Activated naive CD4-positive, alpha-beta T cell treated with Interleukin-2 at 50 U/mL for 16 hours (primary cell): ENCODE measurements at regions not wholly inside any gene's neighbourhood (a gene's known extent, or its start where the extent isn't known, plus 50 kb on each side); places are given as distances from the start of the nearest gene placed in this dataset.

Experiments
- DNase-seq: peaks from one replicate; pipeline ENCODE4 v3.0.0-alpha.2; 2020

DNA sequence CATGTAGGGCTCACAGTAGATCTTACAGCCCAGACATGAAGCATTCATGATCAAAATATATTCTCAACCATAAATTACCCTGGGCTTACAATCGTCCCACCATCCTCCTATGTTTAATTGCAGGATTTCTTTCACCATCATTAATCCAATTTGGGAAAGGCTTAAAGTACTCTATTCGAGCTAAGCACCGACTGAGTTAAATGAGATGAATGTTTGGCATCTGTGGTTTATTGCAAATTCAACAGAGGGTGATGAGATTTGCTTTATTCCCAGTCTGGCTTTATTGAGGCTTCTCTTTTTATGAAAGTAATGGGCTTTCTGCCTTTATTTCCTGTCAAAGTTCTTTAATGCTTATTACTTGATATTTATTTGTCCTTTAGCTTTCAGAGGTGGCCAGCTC is 159.0 kb downstream of the METTL4 start:
- DNase-seq: no peak

DNA sequence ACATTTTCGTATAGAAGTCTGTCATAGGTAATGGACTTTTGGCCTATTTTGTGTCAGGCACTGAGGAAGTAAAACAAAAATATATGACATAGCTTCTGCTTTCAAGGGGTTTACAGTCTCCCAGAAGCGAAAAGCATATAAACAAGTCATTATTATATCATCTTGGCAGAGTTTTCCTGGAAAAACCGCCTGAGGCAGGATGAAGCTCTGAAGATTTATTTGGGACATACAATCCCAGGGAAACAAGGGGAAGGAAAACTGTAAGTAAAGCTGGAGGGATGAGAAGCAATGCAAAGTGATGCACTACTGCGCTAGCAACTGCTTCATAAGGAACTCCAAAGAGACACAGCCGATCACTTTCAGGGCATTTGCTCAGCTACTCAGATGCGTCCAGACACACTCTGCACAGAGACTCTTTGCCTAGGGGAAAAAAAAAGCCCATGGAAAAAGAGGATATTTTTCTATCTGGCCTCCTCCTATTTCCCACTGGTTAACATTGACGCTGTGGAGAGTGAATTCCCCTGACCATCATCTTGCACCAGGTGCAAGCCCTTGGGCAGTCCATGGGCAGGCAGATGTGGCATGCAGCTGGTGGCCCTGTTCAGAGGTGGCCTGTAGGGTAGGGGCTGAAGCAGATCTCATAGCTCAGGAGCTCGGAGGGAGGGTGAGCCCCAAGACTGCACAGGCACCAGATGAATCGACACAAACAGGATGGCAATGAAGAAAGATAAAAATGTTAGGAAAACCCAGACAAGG is 158.1 kb downstream of the METTL4 start:
- no peak for DNase-seq

DNA sequence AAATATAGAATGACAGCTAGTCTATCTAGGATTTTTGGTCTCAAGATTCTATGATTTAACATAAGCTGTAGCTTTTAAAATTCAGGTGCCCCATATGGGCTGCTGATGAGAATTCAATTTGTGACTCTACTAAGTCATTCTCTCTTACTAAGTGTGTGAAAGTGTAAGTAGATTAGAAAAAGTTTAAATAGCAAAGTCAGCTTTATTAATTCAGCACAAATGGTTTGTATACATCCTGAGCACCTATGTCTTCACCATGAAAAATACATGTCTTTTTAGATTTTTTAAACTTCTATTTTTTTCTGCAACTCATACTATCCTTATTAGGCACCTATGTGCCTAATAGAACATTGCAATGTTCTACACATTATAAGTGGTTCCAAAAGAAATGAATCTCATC is 157.1 kb downstream of the METTL4 start:
- DNase-seq: no peak

DNA sequence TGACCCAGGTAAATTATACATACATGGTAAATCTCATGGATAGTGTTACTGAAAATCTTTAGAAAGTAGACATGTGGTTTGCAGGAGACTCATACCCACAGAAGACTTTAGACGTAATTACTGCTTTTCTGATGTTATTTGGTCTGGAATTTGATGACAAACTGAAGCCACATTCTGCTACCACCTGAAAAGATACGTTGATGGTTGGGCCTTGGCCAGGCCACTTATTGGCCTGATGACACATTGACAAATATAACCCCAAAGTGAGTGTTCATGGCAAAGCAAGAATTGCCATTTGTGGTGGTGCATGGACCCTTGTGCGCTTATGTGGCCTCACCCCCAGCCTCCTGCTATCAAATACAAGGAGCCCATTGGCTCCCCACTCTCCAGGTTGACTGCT is 155.6 kb downstream of the METTL4 start:
- DNase-seq: no peak

DNA sequence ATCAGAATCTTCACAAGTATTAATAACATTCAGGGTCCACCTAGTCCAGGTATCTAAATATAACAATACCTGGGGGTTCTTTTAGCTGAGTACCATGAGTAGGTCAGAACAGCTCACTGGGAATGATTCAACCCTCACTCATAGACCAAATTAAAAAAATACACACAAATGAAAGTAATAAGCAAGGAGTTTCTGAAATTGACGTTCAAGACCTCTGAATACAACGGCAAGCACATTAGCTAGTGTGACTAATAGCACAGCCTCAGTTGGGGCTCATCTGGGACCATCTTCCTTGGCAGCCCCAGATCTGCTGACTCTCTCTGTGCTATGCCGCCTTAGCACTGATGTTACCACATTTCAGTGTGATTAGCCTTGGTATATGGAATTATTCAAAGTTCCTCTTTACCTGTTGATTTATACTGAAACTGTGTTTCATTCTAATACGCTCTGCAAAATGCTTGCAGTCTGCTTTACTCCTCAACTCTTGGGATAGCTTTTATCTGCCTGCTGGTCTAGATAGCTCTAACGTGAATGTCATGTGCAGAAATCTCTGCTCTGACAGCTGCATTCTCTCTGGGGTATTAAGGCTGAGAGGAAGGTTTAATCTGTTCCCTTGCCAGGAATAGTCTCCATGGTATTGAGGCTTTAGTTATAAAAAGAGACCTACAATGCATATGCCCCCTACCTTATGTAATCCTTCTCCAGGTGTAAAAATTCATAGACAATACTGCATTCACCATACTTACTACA is 153.3 kb downstream of the METTL4 start:
- DNase-seq: no peak

DNA sequence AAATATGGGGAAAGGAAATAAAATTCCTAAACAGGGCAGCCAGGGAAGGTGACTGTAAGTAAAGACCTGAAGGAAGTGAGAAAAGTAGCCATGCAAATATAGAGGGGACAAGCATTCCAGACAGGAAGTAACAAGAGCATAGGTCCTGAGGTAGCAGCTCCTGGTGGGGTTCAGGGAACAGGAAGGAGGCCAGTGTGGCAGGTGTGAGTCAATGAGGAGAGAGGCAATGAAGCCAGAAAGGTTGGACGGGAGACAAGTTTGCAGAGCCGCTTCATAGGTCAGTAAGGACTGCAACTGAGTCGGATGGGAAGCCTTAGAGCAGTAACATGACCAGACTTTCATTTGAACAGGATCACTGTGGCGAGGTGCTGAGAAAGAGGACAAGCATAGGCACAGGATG is 150.9 kb downstream of the METTL4 start:
- DNase-seq: no peak

DNA sequence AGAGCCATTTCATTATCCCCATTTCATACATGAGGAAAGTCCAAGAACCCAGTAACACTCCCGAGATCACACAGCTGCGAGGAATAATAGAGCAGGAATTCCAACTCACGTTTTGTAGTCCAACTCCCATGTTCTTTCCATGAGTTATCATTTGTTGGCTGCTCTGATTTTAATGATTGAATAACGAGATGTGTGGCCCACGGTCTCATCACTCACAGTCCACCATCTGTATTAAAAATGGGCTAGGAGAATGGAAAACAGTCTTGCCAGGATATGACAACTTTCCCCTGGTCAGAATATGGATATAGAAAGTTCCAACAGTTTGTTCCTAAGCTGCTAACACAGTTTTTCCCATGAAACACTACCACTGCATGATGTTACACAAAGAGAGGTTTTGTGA is 147.5 kb downstream of the METTL4 start:
- no peak for DNase-seq

DNA sequence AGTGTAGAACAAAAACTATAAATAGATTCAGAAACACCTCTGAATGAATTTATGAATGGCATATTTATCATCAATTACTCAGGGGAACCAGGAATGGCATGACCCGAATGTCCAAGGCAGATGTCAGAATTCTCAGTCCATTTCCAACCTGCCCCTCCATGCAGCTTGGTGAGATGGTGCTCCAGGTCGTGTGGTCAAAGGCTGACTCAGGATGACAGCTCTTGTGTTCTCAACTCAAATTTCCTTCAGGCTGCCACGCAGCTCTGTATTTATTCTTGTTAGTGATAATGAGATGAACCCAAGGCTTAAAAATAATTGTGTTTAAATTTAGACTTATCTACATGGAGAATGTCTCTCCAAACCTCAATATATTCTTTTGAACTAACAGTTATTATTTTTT is 146.9 kb downstream of the METTL4 start:
- DNase-seq: no peak

DNA sequence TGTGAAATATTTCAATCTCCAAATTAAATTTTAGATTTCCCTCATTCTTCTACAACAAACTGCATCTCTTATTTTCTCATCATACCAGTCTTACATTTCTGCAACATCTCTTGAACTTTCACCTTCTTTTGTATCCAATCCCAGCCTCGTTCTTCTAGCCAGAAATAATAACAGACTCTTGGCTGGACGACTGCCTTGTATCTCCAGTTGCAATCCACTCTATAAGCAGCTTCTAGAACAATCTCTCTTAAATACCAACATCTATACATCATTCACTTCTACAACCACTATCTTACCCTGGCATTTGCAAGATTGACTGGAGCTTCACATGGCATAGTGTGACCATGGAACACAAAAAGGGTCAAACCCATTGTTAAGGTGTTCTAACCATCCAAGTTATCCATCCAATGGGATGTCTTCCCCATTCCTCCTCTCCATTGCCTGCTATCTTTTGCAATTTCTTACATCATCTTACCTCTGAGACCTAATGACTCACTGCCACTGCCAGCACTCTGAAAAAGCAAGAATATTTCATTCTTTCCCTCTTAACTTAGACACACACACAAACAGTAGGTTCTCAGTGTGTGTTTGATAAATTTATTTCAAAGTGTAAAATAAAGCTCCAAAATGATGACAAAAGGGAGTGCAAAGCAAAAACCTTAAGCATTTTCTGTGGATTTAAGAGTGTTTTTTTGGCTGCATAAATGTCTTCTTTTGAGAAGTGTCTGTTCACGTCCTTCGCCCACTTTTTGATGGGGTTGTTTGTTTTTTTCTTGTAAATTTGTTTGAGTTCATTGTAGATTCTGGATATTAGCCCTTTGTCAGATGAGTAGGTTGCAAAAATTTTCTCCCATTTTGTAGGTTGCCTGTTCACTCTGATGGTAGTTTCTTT is 145.6 kb downstream of the METTL4 start:
- no peak for DNase-seq

DNA sequence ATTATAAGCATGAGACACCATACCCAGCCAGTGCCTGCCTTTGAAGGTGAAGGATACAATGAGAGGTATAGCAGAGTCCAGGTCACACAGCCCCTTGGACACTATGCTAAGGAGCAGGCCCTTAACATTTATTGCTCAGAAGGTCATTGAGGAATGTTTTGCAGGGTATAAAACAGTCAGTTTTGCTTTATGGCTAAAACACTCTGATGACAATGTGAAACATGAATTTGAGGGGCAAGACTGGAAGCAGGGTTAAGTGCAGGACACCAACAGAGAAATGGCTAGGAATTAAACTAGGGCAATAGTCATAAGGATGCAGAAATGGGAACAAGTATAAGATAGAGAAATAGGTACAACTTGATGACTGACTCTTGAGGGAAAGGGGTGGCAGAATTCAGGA is 141.1 kb downstream of the METTL4 start:
- DNase-seq: no peak

DNA sequence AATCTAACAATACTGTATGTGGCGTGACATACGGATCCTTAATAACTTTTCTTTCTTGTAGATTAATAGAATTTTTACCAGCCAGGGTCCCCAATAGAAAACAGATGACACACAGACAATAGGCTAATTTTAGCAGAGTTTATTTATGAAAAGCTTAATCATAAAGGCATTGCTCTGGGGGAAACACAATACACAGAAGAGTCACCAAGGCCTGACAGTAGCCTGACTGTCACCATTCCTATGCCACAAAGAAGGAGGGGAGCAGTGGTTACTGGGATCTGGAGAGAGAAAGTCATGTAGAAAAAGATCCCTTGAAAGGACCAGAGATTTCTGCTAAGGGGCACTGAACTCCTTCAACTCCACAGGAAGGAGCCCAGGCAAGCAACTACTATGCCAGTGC is 139.5 kb downstream of the METTL4 start:
- no peak for DNase-seq

DNA sequence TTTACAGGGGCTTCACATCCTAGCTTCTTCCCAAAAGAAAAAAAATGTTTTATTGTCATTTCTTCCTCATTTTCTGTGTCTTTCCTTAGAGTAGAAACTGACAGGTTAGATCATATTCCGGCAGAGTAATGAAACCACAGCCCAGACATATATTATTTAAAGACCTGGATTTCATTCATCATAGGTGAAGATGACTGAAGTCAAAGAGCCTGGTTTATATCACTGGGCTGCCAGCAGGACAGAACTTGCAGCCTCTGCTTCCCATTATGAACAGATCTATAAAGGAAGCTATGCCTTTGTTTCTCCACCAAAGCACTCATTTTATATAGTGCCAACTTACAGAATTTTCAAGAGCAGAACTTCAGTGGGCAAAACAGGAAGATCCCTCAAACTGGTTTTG is 137.9 kb downstream of the METTL4 start:
- DNase-seq: no peak

DNA sequence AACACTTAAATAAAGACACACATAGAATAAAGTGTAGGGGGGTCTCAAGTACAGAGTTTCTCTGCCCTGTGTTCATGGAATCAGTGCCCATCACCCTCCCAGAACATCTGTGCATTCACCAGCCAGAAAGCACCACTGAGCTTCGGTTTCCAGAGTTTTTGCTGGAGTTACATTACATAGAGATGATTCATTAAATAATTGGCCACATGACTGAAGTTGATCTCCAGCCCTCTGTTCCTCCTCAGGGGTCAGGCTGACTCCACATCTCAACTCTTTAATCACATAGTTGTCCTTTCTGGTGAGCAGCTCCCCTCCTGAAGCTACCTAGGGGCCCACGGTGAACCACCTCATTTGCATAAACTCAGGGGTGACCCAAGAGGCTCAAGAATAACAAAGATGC is 129.8 kb downstream of the METTL4 start:
- no peak for DNase-seq

DNA sequence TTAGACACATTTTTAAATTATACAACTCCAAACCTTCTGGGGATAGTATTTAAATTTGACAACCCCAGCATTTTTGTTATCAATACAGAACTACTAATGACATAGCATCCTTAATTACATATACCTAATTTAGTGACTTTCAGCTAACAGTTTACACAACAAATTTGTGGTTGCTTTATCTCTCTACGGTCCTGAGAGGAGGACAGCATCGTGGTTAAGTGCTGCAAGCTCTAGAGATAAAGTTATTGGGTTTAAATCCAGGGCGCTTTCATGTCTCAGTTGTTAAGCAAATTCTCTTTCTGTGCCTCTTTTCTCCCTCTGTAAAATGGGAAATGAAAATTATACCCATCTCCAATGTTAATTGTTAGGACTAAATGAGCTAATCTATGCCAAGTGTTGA is 129.3 kb downstream of the METTL4 start:
- DNase-seq: no peak

DNA sequence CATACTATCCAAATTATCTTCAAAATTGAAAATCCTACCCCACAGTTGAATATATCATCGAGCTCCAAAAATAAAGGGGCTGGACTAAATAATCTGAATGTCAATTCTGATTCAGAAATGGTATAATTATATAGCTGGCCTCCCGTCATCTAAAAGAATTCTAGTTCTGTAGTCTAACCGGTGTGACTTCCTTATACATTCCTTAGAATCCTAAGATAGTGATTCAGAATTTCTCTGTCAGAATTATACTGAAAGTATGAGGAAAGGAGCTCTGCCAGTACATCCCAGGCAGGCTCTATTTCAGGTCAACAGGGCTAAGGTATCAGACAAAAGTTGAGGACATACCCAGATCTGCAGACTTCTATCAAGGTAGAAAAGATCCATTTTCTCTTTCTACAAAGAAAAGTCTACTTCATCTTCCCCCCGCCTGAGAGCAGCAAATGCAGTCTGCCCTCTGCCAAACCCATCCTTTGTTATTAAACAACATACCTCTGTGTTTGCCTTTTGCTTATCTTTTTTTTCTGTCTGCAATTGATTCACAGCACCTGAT is 128.5 kb downstream of the METTL4 start:
- no peak for DNase-seq

DNA sequence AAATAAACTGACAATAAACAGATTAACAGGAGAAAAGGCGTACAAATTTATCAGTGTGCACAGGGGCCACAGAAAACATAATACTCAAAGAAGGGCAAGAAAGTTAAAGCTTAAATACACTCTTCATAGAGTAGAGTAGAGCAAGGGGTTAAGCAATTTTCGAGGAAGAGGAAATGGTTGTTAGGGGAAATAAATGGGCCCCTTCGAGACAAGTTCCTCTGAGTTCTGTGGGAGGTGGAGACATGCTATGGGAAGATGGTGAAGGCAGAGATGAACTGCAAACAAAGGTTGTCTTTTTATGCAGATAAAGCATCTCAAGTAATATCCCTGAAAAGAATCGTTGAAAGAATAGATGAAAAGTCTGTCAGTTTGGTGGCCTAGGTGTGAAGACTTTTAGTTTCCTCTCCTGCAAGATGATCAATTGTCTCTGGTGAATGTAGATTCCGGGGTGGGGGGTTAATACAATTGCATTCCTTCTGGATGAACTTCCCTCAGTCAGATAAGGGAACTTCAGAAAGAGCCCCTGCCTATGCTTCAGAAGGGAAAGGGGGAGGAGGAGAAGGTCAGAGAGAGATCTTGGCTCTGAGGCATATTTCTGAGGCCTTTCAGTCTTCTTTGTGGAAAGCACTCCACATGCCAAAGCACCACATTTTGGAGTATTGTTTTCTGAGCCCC is 127.0 kb downstream of the METTL4 start:
- no peak for DNase-seq

DNA sequence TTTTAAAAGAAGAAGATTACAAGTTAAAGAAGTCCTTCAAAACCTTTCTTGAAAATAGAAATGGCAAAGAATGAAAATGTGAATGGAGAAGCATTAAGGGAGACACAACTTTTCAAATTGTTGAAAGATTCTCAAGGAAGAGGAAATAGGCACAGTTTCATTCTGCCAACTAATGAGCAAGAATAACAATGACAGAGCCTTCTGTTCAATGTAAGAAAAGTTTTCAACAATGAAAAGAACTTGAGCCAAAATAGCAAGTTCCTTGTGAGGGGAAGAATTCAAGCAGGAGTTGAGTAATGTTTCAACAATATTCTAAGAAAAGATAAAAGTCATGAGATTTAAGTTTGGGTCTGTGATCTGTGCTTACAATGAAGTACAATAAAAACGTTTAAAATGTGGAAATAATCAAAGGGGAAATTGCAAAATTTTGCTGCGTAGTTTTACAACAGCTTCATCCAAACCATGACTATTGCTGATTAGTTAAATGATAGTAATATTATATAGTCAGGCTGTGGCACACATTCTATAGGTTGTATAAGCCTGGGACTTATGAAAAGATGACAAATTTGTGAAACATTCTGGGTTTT is 122.6 kb downstream of the METTL4 start:
- DNase-seq: no peak

DNA sequence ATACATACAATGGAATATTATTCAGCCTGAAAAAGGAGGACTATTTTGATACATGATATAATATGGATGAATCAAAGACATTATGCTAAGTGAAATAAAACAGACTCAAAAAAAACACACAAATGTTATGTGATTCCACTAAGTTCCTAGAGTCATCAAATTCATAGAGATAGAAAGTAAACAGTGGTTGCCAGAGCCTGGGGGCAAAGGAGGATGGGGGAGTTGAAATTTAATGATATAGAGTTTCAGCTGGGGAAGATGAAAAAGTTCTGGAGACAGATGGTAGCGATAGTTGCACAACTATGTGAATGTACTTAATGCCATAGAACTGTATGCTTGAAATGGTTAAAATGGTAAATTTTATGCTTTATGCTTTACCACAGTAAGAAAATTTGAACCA is 119.7 kb downstream of the METTL4 start:
- DNase-seq: no peak

DNA sequence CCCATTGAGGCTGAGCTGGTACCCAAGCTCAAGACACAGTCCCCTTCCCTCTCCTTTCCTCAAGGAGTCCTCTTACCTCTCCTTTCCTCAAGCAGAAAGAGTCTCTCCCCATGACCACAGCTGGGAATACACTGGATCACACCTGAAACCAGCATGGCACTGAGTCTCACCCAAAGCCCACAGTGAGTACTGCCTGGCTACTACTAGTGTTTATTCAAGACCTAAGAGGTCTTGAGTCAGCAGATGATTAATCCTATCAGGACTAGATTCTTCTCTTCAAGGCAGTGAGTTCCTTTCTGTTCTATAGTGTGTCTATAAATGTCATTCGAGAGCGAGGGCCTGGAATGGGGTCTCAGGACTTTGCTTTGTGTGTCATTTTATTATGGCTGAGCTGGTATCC is 111.4 kb downstream of the METTL4 start:
- DNase-seq: no peak

DNA sequence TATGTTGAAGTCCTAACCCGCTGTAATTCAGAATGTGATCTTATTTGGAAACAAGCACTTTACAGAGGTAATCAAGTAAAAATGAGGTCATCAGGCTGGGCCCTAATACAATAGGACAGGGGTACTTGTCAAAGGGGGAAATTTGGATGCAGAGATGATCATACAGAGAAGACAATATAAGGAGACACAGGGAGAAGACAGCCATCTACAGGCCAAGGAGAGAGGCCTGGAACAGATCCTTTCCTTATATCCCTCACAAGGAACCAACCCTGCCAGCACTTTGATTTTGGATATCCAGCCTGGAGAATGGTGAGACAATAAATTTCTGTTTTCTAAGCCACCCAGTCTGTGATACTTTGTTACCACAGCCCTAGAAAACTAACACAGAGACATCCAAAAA is 104.3 kb downstream of the METTL4 start:
- no peak for DNase-seq

DNA sequence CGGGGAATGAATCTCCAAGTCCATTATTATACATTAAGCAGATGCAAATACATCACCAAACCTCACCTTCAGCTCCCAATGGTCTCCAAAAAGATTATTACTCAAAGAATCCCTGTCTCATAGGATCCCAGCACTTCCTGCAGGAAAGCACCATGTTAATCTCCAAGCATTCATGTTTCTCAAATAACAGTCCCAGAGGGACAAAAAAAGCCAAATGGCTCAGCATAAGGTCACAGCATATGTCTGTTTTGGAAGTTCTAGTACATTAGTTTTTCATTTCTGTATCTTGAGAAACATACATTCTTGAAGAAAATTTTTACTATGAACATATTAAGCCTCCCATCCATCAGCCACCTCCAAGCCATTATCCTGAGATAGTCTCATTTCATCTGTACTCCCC is 103.3 kb downstream of the METTL4 start:
- no peak for DNase-seq

DNA sequence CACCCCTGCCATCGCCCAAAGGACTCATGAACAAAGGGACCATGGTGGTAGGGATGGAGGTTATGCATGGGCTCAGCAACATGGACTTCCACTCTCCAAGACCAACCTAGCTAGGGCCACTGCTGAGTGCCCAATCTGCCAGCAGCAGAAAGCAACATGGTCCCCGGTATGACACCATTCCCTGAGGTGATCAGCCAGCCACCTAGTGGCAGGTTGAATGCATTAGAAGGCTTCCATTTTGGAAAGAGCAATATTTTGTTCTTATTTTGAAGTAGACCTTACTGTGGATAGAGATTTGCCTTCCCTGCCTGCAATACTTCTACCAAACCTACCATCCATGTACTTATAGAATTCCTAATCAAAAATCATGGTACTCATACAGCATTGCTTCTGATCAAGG is 99.8 kb downstream of the METTL4 start:
- no peak for DNase-seq
